GM23338 (cell line): ENCODE measurements at regions not wholly inside any gene's neighbourhood (a gene's known extent, or its start where the extent isn't known, plus 50 kb on each side); places are given as distances from the start of the nearest gene placed in this dataset.

Source experiments
- CREB1 ChIP-seq: fragments of 250-450 bp; sonication (Bioruptor Pico); IDR thresholded peaks from 2 replicates; pipeline ENCODE4 v1.5.0; 2020; ENCODE audit warnings: low read depth, mild to moderate bottlenecking, moderate library complexity
- CTCF ChIP-seq, 2 experiments: fragments of 200-600 bp in 1 of 2; sonication (generic) in 1 of 2; conservative IDR thresholded peaks; 2 replicates each; pipeline versions ENCODE4 v1.5.1 to v1.6.1; 2016 to 2017; ENCODE audit warnings: antibody characterized with exemption in 2 of 2, low read depth in 2 of 2, mild to moderate bottlenecking in 2 of 2, moderate library complexity in 1 of 2
- ETS1 ChIP-seq: IDR thresholded peaks from 2 replicates; pipeline ENCODE4 v1.6.1; 2016; ENCODE audit warnings: antibody characterized with exemption
- EZH2 ChIP-seq: fragments of 200-600 bp; sonication (generic); IDR thresholded peaks from one replicate; pipeline ENCODE4 v1.8.0; 2017; ENCODE audit warnings: antibody characterized with exemption, mild to moderate bottlenecking, low read depth; ENCODE audit not compliant: unreplicated experiment
- EZH2phosphoT487 ChIP-seq: fragments of 200-600 bp; sonication (generic); IDR thresholded peaks from one replicate; pipeline ENCODE4 v1.8.1; 2018; ENCODE audit warnings: antibody characterized with exemption; ENCODE audit not compliant: unreplicated experiment
- JUNB ChIP-seq: IDR thresholded peaks from one replicate; pipeline ENCODE4 v1.6.1; 2016; ENCODE audit warnings: antibody characterized with exemption; ENCODE audit not compliant: unreplicated experiment
- NANOG ChIP-seq: IDR thresholded peaks from 2 replicates; pipeline ENCODE4 v1.6.1; 2016; ENCODE audit warnings: antibody characterized with exemption, borderline replicate concordance
- POLR2AphosphoS5 ChIP-seq: IDR thresholded peaks from 2 replicates; pipeline ENCODE4 v1.6.1; 2016; ENCODE audit warnings: antibody characterized with exemption, low read depth
- REST ChIP-seq: IDR thresholded peaks from one replicate; pipeline ENCODE4 v1.6.1; 2018; ENCODE audit warnings: antibody characterized with exemption; ENCODE audit not compliant: unreplicated experiment
- STAT1 ChIP-seq: IDR thresholded peaks from one replicate; pipeline ENCODE4 v1.6.1; 2016; ENCODE audit warnings: antibody characterized with exemption; ENCODE audit not compliant: unreplicated experiment
- ZNF114 ChIP-seq: fragments of 250-450 bp; sonication (Bioruptor Pico); IDR thresholded peaks from 2 replicates; pipeline ENCODE4 v1.5.0; 2020; ENCODE audit warnings: mild to moderate bottlenecking, moderate library complexity
- ZNF331 ChIP-seq: fragments of 250-450 bp; sonication (Bioruptor Pico); IDR thresholded peaks from 2 replicates; pipeline ENCODE4 v1.5.0; 2020; ENCODE audit warnings: low read depth, mild to moderate bottlenecking, moderate library complexity
- ZNF462 ChIP-seq: fragments of 250-450 bp; sonication (Bioruptor Pico); IDR thresholded peaks from 2 replicates; pipeline ENCODE4 v1.5.0; 2020; ENCODE audit warnings: mild to moderate bottlenecking, moderate library complexity

DNA sequence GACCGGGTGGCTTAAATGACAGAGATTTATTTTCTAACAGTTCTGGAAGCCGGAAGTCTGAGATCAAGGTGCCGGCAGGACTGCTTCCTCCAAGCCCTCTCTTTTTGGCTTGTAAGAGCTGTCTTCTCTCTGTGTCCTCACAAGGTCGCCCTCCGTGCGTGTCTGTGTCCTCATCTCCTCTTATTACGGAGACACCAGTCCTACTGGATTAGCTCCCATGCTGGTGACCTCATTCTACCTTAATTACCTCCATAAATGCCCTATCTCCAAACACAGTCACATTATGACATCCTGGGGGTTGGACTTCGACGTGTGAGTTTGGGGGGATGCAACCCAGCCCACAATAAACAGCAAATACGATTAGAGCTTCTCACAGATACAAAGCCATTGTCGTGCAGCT lies 161.5 kb downstream of the FOXL1 start:
- TF ChIP-seq CTCF (conservative IDR thresholded peaks at IDR 0.05; ENCODE audit: low read depth in 2 of 2) = no peak
- TF ChIP-seq REST = no peak
- TF ChIP-seq POLR2AphosphoS5 = no peak
- TF ChIP-seq EZH2 = no peak
- TF ChIP-seq CREB1 (CRISPR knock-in tag) = no peak
- TF ChIP-seq EZH2phosphoT487 = no peak
- TF ChIP-seq ZNF462 = no peak
- TF ChIP-seq JUNB = no peak
- TF ChIP-seq ZNF114 = no peak
- TF ChIP-seq NANOG = no peak
- no peak for TF ChIP-seq ETS1
- TF ChIP-seq STAT1 = no peak
- TF ChIP-seq ZNF331 (CRISPR knock-in tag) = no peak
